SK-N-SH (cell line): ENCODE measurements at regions not wholly inside any gene's neighbourhood (a gene's known extent, or its start where the extent isn't known, plus 50 kb on each side); places are given as distances from the start of the nearest gene placed in this dataset.

Experiments
- ELF1 ChIP-seq: IDR thresholded peaks from 2 replicates; pipeline ENCODE4 v1.4.0; 2012
- FOXJ3 ChIP-seq: sonication (generic); formaldehyde crosslinking; IDR thresholded peaks from 2 replicates; pipeline ENCODE4 v1.5.1; 2020; ENCODE audit warnings: mild to moderate bottlenecking, missing genetic modification reagents
- JUND ChIP-seq: IDR thresholded peaks from 2 replicates; pipeline ENCODE4 v1.4.0; 2012
- MAX ChIP-seq: IDR thresholded peaks from 2 replicates; pipeline ENCODE4 v1.4.0; 2012; ENCODE audit warnings: low read depth
- NRF1 ChIP-seq: IDR thresholded peaks from 2 replicates; pipeline ENCODE4 v1.6.1; 2012; ENCODE audit warnings: low read depth, mild to moderate bottlenecking, low read length
- POLR2AphosphoS5 ChIP-seq: IDR thresholded peaks from 2 replicates; pipeline ENCODE4 v1.6.1; 2012; ENCODE audit warnings: low read depth, low read length
- RCOR1 ChIP-seq: fragments of 150-350 bp; IDR thresholded peaks from 2 replicates; pipeline ENCODE4 v1.6.1; 2017; ENCODE audit warnings: antibody characterized with exemption, low read length
- REST ChIP-seq: IDR thresholded peaks from 2 replicates; pipeline ENCODE4 v1.6.1; 2012; ENCODE audit warnings: mild to moderate bottlenecking, low read depth, low read length, moderate library complexity
- SMC3 ChIP-seq: IDR thresholded peaks from 2 replicates; pipeline ENCODE4 v1.6.1; 2012; ENCODE audit warnings: low read depth, low read length, improper control_type of control experiment
- TCF12 ChIP-seq: IDR thresholded peaks from 2 replicates; pipeline ENCODE4 v1.4.0; 2012
- TF ChIP-seq, protein P1 (sequence below): fragments of 200-600 bp; sonication (generic); IDR thresholded peaks from 2 replicates; pipeline ENCODE4 v1.6.1; 2017; ENCODE audit warnings: antibody characterized with exemption, mild to moderate bottlenecking, moderate library complexity
- TF ChIP-seq, protein P2 (sequence below): IDR thresholded peaks from 2 replicates; pipeline ENCODE4 v1.4.0; 2012; ENCODE audit warnings: low read depth, borderline replicate concordance
- TF ChIP-seq, protein P3 (sequence below): IDR thresholded peaks from 2 replicates; pipeline ENCODE4 v1.4.0; 2012; ENCODE audit warnings: low read depth, borderline replicate concordance
- TF ChIP-seq, protein P4 (sequence below): fragments of 150-350 bp; IDR thresholded peaks from 2 replicates; pipeline ENCODE4 v1.6.1; 2017; ENCODE audit warnings: antibody characterized with exemption, low read length, low read depth, borderline replicate concordance

DNA sequence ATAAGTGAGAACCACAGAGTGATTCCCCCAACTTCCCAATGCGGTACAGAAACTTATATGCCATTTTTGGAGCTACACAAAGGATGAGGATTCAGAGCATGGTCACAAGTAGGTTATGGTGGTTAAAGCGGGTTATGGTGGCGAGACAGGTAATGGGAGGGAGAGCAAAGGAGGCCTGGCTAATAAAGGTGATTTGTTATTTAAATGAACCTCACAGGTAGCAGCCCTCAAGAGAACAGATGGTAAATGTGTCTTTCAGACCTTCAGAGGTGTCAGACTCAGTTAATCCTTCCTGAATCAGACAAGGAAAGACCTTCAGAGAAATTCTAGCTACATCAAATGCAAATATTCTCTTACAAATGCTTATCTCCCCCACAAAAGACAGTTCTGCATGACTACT lies 1971.4 kb downstream of the OLFM4 start:
- no peak for TF ChIP-seq ELF1
- no peak for TF ChIP-seq NRF1
- TF ChIP-seq, protein P1, sequence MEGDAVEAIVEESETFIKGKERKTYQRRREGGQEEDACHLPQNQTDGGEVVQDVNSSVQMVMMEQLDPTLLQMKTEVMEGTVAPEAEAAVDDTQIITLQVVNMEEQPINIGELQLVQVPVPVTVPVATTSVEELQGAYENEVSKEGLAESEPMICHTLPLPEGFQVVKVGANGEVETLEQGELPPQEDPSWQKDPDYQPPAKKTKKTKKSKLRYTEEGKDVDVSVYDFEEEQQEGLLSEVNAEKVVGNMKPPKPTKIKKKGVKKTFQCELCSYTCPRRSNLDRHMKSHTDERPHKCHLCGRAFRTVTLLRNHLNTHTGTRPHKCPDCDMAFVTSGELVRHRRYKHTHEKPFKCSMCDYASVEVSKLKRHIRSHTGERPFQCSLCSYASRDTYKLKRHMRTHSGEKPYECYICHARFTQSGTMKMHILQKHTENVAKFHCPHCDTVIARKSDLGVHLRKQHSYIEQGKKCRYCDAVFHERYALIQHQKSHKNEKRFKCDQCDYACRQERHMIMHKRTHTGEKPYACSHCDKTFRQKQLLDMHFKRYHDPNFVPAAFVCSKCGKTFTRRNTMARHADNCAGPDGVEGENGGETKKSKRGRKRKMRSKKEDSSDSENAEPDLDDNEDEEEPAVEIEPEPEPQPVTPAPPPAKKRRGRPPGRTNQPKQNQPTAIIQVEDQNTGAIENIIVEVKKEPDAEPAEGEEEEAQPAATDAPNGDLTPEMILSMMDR: no peak
- TF ChIP-seq, protein P2, sequence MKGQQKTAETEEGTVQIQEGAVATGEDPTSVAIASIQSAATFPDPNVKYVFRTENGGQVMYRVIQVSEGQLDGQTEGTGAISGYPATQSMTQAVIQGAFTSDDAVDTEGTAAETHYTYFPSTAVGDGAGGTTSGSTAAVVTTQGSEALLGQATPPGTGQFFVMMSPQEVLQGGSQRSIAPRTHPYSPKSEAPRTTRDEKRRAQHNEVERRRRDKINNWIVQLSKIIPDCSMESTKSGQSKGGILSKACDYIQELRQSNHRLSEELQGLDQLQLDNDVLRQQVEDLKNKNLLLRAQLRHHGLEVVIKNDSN: no peak
- TF ChIP-seq POLR2AphosphoS5: no peak
- no peak for TF ChIP-seq RCOR1
- TF ChIP-seq, protein P3, sequence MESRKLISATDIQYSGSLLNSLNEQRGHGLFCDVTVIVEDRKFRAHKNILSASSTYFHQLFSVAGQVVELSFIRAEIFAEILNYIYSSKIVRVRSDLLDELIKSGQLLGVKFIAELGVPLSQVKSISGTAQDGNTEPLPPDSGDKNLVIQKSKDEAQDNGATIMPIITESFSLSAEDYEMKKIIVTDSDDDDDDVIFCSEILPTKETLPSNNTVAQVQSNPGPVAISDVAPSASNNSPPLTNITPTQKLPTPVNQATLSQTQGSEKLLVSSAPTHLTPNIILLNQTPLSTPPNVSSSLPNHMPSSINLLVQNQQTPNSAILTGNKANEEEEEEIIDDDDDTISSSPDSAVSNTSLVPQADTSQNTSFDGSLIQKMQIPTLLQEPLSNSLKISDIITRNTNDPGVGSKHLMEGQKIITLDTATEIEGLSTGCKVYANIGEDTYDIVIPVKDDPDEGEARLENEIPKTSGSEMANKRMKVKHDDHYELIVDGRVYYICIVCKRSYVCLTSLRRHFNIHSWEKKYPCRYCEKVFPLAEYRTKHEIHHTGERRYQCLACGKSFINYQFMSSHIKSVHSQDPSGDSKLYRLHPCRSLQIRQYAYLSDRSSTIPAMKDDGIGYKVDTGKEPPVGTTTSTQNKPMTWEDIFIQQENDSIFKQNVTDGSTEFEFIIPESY: no peak
- no peak for TF ChIP-seq REST
- no peak for TF ChIP-seq SMC3
- TF ChIP-seq, protein P4, sequence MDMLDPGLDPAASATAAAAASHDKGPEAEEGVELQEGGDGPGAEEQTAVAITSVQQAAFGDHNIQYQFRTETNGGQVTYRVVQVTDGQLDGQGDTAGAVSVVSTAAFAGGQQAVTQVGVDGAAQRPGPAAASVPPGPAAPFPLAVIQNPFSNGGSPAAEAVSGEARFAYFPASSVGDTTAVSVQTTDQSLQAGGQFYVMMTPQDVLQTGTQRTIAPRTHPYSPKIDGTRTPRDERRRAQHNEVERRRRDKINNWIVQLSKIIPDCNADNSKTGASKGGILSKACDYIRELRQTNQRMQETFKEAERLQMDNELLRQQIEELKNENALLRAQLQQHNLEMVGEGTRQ: no peak
- no peak for TF ChIP-seq JUND
- no peak for TF ChIP-seq MAX
- no peak for TF ChIP-seq TCF12
- no peak for TF ChIP-seq FOXJ3 (CRISPR knock-in tag)
